GM12878 (cell line): ENCODE measurements at regions not wholly inside any gene's neighbourhood (a gene's known extent, or its start where the extent isn't known, plus 50 kb on each side); places are given as distances from the start of the nearest gene placed in this dataset.

Source experiments
- ATAC-seq: fragments of 200-7000 bp; cut with Tn5 transposase; 3 replicates; pipeline ENCODE4 v1.9.1; 2020; ENCODE audit warnings: mild to moderate bottlenecking, moderate library complexity
- BruUV-seq: library from RNA; stranded (reverse); fragments of 400-500 nt; replicated peaks from 2 replicates; lab custom pipeline; 2021; lab: Mats Ljungman, UMichigan
- CTCF ChIA-PET: fragments of 300-600 bp; sonication (Branson Sonifier 250); formaldehyde crosslinking; extraction: SDS; loops from one replicate; lab custom pipeline; 2021; ENCODE audit warnings: inconsistent platforms; lab: Yijun Ruan, JAX
- POLR2A ChIA-PET: fragments of 350-600 bp; formaldehyde crosslinking; extraction: SDS; loops from one replicate; lab custom pipeline; 2021; ENCODE audit warnings: inconsistent platforms; lab: Charles Lee
- RAD21 ChIA-PET: fragments of 300-600 bp; sonication (Branson Sonifier 250); formaldehyde crosslinking; loops from one replicate; lab custom pipeline; 2023; ENCODE audit warnings: antibody characterized with exemption; ENCODE audit not compliant: unreplicated experiment; lab: Charles Lee
- SMC1A ChIA-PET: fragments of 300-600 bp; sonication (Branson Sonifier 250); formaldehyde crosslinking; loops from one replicate; lab custom pipeline; 2023; ENCODE audit not compliant: unreplicated experiment, uncharacterized antibody; lab: Charles Lee
- DNase-seq: peaks from one replicate; pipeline ENCODE4 v3.0.0-alpha.2; 2011; ENCODE audit warnings: low read depth, low spot score
- FAIRE-seq: peaks from 3 replicates; lab custom pipeline; 2011; peaks lifted over from hg19 to GRCh38; lab: Jason Lieb, UNC
- H2AFZ ChIP-seq: 2 replicates; pipeline ENCODE4 v1.6.0; 2011; ENCODE audit warnings: low read depth, low read length, control low read depth; ENCODE audit not compliant: control insufficient read depth
- H3K27ac ChIP-seq: 2 replicates; pipeline ENCODE4 v1.5.1; 2011; ENCODE audit warnings: control low read depth; ENCODE audit not compliant: control insufficient read depth, insufficient read depth
- H3K27me3 ChIP-seq, 2 experiments: replicated peaks in 1 of 2; 2 replicates each; pipeline versions ENCODE4 v1.6.0 to v1.6.1; 2011; ENCODE audit warnings: low read length in 1 of 2; ENCODE audit not compliant: control insufficient read depth in 2 of 2, insufficient read depth in 2 of 2
- H3K36me3 ChIP-seq, 2 experiments: 2 replicates each; pipeline ENCODE4 v1.5.1; 2011; ENCODE audit warnings: low read length in 1 of 2; ENCODE audit not compliant: control insufficient read depth in 2 of 2, insufficient read depth in 2 of 2
- H3K4me1 ChIP-seq: 2 replicates; pipeline ENCODE4 v1.6.1; 2011; ENCODE audit warnings: mild to moderate bottlenecking, low read length, moderate library complexity, mixed read lengths; ENCODE audit not compliant: control insufficient read depth, insufficient read depth
- H3K4me2 ChIP-seq: 2 replicates; pipeline ENCODE4 v1.6.0; 2011; ENCODE audit warnings: control low read depth; ENCODE audit not compliant: control insufficient read depth, insufficient read depth
- H3K4me3 ChIP-seq: fragments of 200-600 bp; sonication (generic); 2 replicates; pipeline ENCODE4 v1.5.1; 2016
- H3K79me2 ChIP-seq: 2 replicates; pipeline ENCODE4 v1.6.0; 2011; ENCODE audit warnings: low read length; ENCODE audit not compliant: control insufficient read depth, insufficient read depth
- H3K9ac ChIP-seq: 2 replicates; pipeline ENCODE4 v1.8.0; 2011; ENCODE audit warnings: low read length, control low read depth, mixed read lengths; ENCODE audit not compliant: control insufficient read depth, insufficient read depth
- H3K9me3 ChIP-seq: replicated peaks from 3 replicates; pipeline ENCODE4 v1.5.1; 2011; ENCODE audit warnings: mild to moderate bottlenecking, low read length; ENCODE audit not compliant: control insufficient read depth, insufficient read depth
- H4K20me1 ChIP-seq: 2 replicates; pipeline ENCODE4 v1.6.0; 2011; ENCODE audit not compliant: control insufficient read depth, insufficient read depth
- CHD1 ChIP-seq: IDR thresholded peaks from 2 replicates; pipeline ENCODE4 v1.6.1; 2012; ENCODE audit warnings: low read depth, low read length, improper control_type of control experiment
- FOXM1 ChIP-seq: IDR thresholded peaks from 2 replicates; pipeline ENCODE4 v1.6.1; 2012; ENCODE audit warnings: low read depth, mild to moderate bottlenecking, inconsistent platforms, low read length, moderate library complexity
- IKZF1 ChIP-seq: fragments of 450-650 bp; conservative IDR thresholded peaks from 2 replicates; pipeline ENCODE4 v1.6.1; 2017; ENCODE audit warnings: antibody characterized with exemption, mild to moderate bottlenecking
- IRF5 ChIP-seq: fragments of 450-650 bp; IDR thresholded peaks from 2 replicates; pipeline ENCODE4 v1.6.1; 2017; ENCODE audit warnings: borderline replicate concordance
- MXI1 ChIP-seq: fragments of 150-350 bp; IDR thresholded peaks from 2 replicates; pipeline ENCODE4 v1.6.1; 2011; ENCODE audit warnings: low read depth, mild to moderate bottlenecking, inconsistent platforms, low read length, improper control_type of control experiment
- MYC ChIP-seq: IDR thresholded peaks from 2 replicates; pipeline ENCODE4 v1.6.1; 2011; ENCODE audit warnings: mild to moderate bottlenecking, low read length, moderate library complexity, inconsistent platforms; ENCODE audit not compliant: insufficient read depth, insufficient replicate concordance, insufficient read length, severe bottlenecking
- NFYA ChIP-seq: IDR thresholded peaks from 2 replicates; pipeline ENCODE4 v1.6.1; 2011; ENCODE audit warnings: low read depth, mild to moderate bottlenecking, low read length, improper control_type of control experiment, borderline replicate concordance
- SREBF1 ChIP-seq: IDR thresholded peaks from 2 replicates; pipeline ENCODE4 v1.6.1; 2012; ENCODE audit warnings: mild to moderate bottlenecking, low read length
- ZBTB33 ChIP-seq: fragments of 450-650 bp; IDR thresholded peaks from 2 replicates; pipeline ENCODE4 v1.6.1; 2017; ENCODE audit warnings: mild to moderate bottlenecking
- ZNF217 ChIP-seq: fragments of 450-650 bp; IDR thresholded peaks from 2 replicates; pipeline ENCODE4 v1.6.1; 2017; ENCODE audit warnings: antibody characterized with exemption, mild to moderate bottlenecking
- WGBS: methylation state at CpG from one replicate; pipeline ENCODE4 v1.1.6; 2016; ENCODE audit warnings: low lambda C conversion rate; ENCODE audit not compliant: insufficient replicate concordance, insufficient coverage; ENCODE audit errors: missing lambda C conversion rate; 5-methylcytosine and 5-hydroxymethylcytosine counted together
- in situ Hi-C: fragments of 300-500 bp; cut with MboI; formaldehyde crosslinking; loops from 9 replicates; pipeline ENCODE4 v1.14.3; 2018; ENCODE audit warnings: mixed read lengths
- intact Hi-C: fragments of 100-400 bp; cut with micrococcal nuclease; formaldehyde crosslinking; loops from one replicate; pipeline ENCODE4 v1.14.2; 2022; ENCODE audit not compliant: unreplicated experiment
- TF ChIP-seq, protein P1 (sequence below): fragments of 450-650 bp; formaldehyde crosslinking; IDR thresholded peaks from 2 replicates; pipeline ENCODE4 v1.5.0; 2022; ENCODE audit warnings: mild to moderate bottlenecking, missing genetic modification characterization
- TF ChIP-seq, protein P2 (sequence below): fragments of 450-650 bp; IDR thresholded peaks from 2 replicates; pipeline ENCODE4 v1.6.1; 2016; ENCODE audit warnings: mild to moderate bottlenecking, moderate library complexity, borderline replicate concordance

- Histone ChIP-seq H3K27ac (no peak overlapping the region), H3K9me3 (no peaks in the 10 kb centered on the region), H3K4me2 (no peak overlapping the region; the same call in 1 of the 2 replicates), H4K20me1 (no peaks in the 10 kb centered on the region), H2AFZ (no peak overlapping the region), H3K79me2 (no peaks in the 10 kb centered on the region), H3K4me3 (no peak overlapping the region), H3K9ac (no peak overlapping the region), H3K36me3 (no peaks in the 10 kb centered on the region), H3K27me3 (0 out of 4 replicates have a peak, but pooled peaks cover 0 to 4% of the 10 kb centered on the region in 2 experiments), H3K4me1 (no peaks in the 10 kb centered on the region)
- RAD21 ChIA-PET: no interaction called here
- ATAC-seq (no peak), FAIRE-seq (no peak), DNase-seq (no peak)
- SMC1A ChIA-PET: no interaction called here
- BruUV-seq: no TSS peak
- 43% methylated on average over 18 of the region's 18 CpGs for WGBS
- in situ Hi-C loops (no loop called here), intact Hi-C loops (no loop called here)
- CTCF ChIA-PET: interaction anchor here (0.6 kb wide), 2 partner anchors 277 to 297 kb away, joined by 3 read pairs; no protein-coding TSS in a partner anchor
- POLR2A ChIA-PET: no interaction called here
- TF ChIP-seq MYC (no peak), FOXM1 (no peak), CHD1 (no peak), ZNF217 (no peak), MXI1 (no peak), IKZF1 (no peak), ZBTB33 (no peak), IRF5 (no peak), NFYA (no peak), SREBF1 (no peak)
- TF ChIP-seq, protein P1, sequence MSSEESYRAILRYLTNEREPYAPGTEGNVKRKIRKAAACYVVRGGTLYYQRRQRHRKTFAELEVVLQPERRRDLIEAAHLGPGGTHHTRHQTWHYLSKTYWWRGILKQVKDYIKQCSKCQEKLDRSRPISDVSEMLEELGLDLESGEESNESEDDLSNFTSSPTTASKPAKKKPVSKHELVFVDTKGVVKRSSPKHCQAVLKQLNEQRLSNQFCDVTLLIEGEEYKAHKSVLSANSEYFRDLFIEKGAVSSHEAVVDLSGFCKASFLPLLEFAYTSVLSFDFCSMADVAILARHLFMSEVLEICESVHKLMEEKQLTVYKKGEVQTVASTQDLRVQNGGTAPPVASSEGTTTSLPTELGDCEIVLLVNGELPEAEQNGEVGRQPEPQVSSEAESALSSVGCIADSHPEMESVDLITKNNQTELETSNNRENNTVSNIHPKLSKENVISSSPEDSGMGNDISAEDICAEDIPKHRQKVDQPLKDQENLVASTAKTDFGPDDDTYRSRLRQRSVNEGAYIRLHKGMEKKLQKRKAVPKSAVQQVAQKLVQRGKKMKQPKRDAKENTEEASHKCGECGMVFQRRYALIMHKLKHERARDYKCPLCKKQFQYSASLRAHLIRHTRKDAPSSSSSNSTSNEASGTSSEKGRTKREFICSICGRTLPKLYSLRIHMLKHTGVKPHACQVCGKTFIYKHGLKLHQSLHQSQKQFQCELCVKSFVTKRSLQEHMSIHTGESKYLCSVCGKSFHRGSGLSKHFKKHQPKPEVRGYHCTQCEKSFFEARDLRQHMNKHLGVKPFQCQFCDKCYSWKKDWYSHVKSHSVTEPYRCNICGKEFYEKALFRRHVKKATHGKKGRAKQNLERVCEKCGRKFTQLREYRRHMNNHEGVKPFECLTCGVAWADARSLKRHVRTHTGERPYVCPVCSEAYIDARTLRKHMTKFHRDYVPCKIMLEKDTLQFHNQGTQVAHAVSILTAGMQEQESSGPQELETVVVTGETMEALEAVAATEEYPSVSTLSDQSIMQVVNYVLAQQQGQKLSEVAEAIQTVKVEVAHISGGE (CRISPR knock-in tag): no peak
- TF ChIP-seq, protein P2, sequence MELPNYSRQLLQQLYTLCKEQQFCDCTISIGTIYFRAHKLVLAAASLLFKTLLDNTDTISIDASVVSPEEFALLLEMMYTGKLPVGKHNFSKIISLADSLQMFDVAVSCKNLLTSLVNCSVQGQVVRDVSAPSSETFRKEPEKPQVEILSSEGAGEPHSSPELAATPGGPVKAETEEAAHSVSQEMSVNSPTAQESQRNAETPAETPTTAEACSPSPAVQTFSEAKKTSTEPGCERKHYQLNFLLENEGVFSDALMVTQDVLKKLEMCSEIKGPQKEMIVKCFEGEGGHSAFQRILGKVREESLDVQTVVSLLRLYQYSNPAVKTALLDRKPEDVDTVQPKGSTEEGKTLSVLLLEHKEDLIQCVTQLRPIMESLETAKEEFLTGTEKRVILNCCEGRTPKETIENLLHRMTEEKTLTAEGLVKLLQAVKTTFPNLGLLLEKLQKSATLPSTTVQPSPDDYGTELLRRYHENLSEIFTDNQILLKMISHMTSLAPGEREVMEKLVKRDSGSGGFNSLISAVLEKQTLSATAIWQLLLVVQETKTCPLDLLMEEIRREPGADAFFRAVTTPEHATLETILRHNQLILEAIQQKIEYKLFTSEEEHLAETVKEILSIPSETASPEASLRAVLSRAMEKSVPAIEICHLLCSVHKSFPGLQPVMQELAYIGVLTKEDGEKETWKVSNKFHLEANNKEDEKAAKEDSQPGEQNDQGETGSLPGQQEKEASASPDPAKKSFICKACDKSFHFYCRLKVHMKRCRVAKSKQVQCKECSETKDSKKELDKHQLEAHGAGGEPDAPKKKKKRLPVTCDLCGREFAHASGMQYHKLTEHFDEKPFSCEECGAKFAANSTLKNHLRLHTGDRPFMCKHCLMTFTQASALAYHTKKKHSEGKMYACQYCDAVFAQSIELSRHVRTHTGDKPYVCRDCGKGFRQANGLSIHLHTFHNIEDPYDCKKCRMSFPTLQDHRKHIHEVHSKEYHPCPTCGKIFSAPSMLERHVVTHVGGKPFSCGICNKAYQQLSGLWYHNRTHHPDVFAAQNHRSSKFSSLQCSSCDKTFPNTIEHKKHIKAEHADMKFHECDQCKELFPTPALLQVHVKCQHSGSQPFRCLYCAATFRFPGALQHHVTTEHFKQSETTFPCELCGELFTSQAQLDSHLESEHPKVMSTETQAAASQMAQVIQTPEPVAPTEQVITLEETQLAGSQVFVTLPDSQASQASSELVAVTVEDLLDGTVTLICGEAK: no peak
Measured at GRCh38 chr20:60116128-60116909, 158.1 kb downstream of the CDH26 start.
